DOHH2 (cell line): ENCODE measurements at regions not wholly inside any gene's neighbourhood (a gene's known extent, or its start where the extent isn't known, plus 50 kb on each side); places are given as distances from the start of the nearest gene placed in this dataset.

Experiments
- CTCF ChIP-seq: fragments of 200-600 bp; sonication (generic); IDR thresholded peaks from one replicate; pipeline ENCODE4 v1.5.1; 2014; ENCODE audit warnings: antibody characterized with exemption, mild to moderate bottlenecking, low read depth, low read length; ENCODE audit not compliant: poor library complexity, severe bottlenecking
- EZH2phosphoT487 ChIP-seq: fragments of 200-600 bp; sonication (generic); IDR thresholded peaks from 2 replicates; pipeline ENCODE4 v1.6.1; 2017; ENCODE audit warnings: borderline replicate concordance, mild to moderate bottlenecking, antibody characterized with exemption, low read length, moderate library complexity, mixed read lengths

GRCh38 chr2:199144546-199144945, 313.2 kb downstream of the SATB2 start:
- TF ChIP-seq EZH2phosphoT487 (no peak), CTCF (no peak)
